ENCODE measurements at regions not wholly inside any gene's neighbourhood (a gene's known extent, or its start where the extent isn't known, plus 50 kb on each side); places are given as distances from the start of the nearest gene placed in this dataset.
"Not testable (repeated sequence)": the region's sequence is repeated elsewhere in the genome, so short reads cannot be mapped to it uniquely, and the experiment has no call there.

- TF ChIP-seq CTCF, POLR2AphosphoS5, EP300 (IDR thresholded peaks at IDR 0.05): not testable (repeated sequence)
Observed at GRCh38 chr1:224015782-224016181, 98.1 kb upstream of the FBXO28 start.
